ENCODE measurements at regions not wholly inside any gene's neighbourhood (a gene's known extent, or its start where the extent isn't known, plus 50 kb on each side); places are given as distances from the start of the nearest gene placed in this dataset.

- Histone ChIP-seq H4K20me1 (ENCODE audit: insufficient read depth, low read depth, low read length) (no peaks in the 10 kb centered on the region), H3K4me3 (ENCODE audit: low read length) (no peak overlapping the region), H3K27me3 (ENCODE audit: low read length) (no peaks in the 10 kb centered on the region), H3K36me3 (ENCODE audit: insufficient read depth, low read length) (no peaks in the 10 kb centered on the region), H3K4me1 (ENCODE audit: low read length) (no peaks in the 10 kb centered on the region), H3K9me2 (replicated peaks; ENCODE audit: insufficient read depth, low read length) (no peaks in the 10 kb centered on the region), H3K27ac (ENCODE audit: low read length) (no peak overlapping the region), H3K4me2 (ENCODE audit: low read depth, low read length, poor library complexity, severe bottlenecking) (no peak overlapping the region), H3K79me2 (ENCODE audit: low read length) (no peaks in the 10 kb centered on the region), H3K9ac (ENCODE audit: low read length) (no peak overlapping the region), H2AFZ (ENCODE audit: low read length) (no peak overlapping the region), H3K9me3 (ENCODE audit: low read length) (peaks cover 7% of the 10 kb centered on the region)
- DNase-seq: no peak
These were observed 816.4 kb downstream of the KCNT2 start for GRCh38 chr1:195791796-195792195.

DNA sequence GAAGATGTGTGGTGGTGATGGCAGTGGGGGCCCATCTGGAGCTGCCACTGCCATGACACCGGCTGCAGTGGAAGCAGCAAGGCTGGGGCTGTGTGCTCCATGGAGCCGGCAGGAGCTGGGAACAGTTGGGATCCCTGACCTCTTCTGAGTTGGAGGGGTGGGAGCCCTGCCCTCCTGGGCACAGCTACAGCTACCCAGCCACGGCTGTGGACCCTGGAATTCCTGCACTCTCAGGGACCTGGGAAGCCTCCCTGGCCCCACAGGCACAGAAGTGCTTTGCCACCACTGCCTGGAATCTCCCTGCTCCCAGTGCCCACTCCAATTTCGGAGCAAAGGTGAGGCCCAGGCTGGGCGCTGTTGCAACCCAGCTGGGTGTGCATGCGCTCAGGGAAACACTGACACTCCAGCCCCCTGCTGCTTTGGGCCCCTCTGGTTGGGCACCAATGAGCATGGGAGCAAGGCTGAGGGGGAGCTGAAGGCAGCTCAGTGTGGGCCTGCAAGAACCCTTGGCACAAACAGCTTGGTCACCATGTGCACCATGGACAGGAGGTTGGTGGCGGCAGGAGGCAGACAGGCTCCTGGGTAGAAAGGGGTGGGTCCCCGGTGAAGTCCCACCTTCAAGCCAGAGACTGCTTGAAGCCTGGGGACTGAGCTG is 817.6 kb downstream of the KCNT2 start:
- Histone ChIP-seq H3K4me1 (ENCODE audit: low read length) (no peaks in the 10 kb centered on the region), H4K20me1 (ENCODE audit: insufficient read depth, low read depth, low read length) (no peaks in the 10 kb centered on the region), H3K79me2 (ENCODE audit: low read length) (no peaks in the 10 kb centered on the region), H3K36me3 (ENCODE audit: insufficient read depth, low read length) (no peaks in the 10 kb centered on the region), H3K27ac (ENCODE audit: low read length) (no peak overlapping the region), H3K4me3 (ENCODE audit: low read length) (no peak overlapping the region), H2AFZ (ENCODE audit: low read length) (no peak overlapping the region), H3K27me3 (ENCODE audit: low read length) (no peaks in the 10 kb centered on the region), H3K9me2 (replicated peaks; ENCODE audit: insufficient read depth, low read length) (no peaks in the 10 kb centered on the region), H3K4me2 (ENCODE audit: low read depth, low read length, poor library complexity, severe bottlenecking) (no peak overlapping the region), H3K9me3 (ENCODE audit: low read length) (peaks cover 15% of the 10 kb centered on the region), H3K9ac (ENCODE audit: low read length) (no peak overlapping the region)
- DNase-seq: no peak

DNA sequence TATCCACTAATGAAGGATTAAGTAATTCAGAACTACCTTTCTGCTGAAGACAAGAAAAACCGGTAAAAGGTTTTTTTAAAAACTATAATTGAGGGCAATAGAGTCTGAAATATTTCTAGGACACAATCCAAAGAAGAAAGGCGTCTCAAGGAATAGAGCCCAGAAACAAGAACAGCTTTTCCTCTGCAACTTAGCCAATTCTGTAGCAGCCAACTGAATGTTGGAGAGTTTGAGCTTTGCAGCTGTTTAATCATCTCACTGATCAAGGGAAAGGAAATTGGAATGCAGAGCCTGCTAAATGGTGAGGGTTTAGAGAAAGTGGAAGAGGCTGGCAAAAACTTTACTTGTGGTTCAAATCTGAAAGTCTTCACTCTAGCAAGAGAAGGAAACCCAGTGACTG is 818.9 kb downstream of the KCNT2 start:
- Histone ChIP-seq H3K27ac (ENCODE audit: low read length) (no peak overlapping the region), H3K4me1 (ENCODE audit: low read length) (no peaks in the 10 kb centered on the region), H3K36me3 (ENCODE audit: insufficient read depth, low read length) (no peaks in the 10 kb centered on the region), H3K79me2 (ENCODE audit: low read length) (no peaks in the 10 kb centered on the region), H2AFZ (ENCODE audit: low read length) (no peak overlapping the region), H3K4me3 (ENCODE audit: low read length) (no peak overlapping the region), H3K9ac (ENCODE audit: low read length) (no peak overlapping the region), H3K27me3 (ENCODE audit: low read length) (no peaks in the 10 kb centered on the region), H3K4me2 (ENCODE audit: low read depth, low read length, poor library complexity, severe bottlenecking) (no peak overlapping the region), H3K9me2 (replicated peaks; ENCODE audit: insufficient read depth, low read length) (no peaks in the 10 kb centered on the region), H4K20me1 (ENCODE audit: insufficient read depth, low read depth, low read length) (no peaks in the 10 kb centered on the region), H3K9me3 (ENCODE audit: low read length) (peaks cover 12% of the 10 kb centered on the region)
- no peak for DNase-seq

DNA sequence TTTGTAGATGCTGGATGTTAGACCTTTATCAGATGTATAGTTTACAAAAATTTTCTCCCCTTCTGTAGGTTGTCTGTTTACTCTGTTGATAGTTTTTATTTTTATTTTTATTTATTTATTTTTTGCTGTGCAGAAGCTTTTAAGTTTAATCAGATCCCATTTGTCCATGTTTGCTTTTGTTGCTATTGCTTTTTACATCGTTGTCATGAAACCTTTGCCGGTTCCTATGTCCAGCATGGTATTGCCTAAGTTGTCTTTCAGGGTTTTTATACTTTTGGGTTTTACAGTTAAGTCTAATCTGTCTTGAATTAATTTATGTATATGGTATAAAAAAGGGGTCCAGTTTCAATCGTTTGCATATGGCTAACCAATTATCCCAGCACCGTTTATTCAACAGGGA is 819.5 kb downstream of the KCNT2 start:
- no peak for DNase-seq

GRCh38 chr1:195785830-195786229 is 822.4 kb downstream of the KCNT2 start:
- H3K4me3 ChIP-seq (ENCODE audit: low read length): no peak overlapping the region
- no peak overlapping the region for H3K9ac ChIP-seq (ENCODE audit: low read length)
- DNase-seq: no peak

More for the DNA sequence above, 819.5 kb downstream of the KCNT2 start:
- no peaks in the 10 kb centered on the region for H3K27me3 ChIP-seq (ENCODE audit: low read length)
- no peaks in the 10 kb centered on the region for H3K79me2 ChIP-seq (ENCODE audit: low read length)
- no peaks in the 10 kb centered on the region for H3K4me1 ChIP-seq (ENCODE audit: low read length)
- no peaks in the 10 kb centered on the region for H4K20me1 ChIP-seq (ENCODE audit: insufficient read depth, low read depth, low read length)
- no peaks in the 10 kb centered on the region for H3K36me3 ChIP-seq (ENCODE audit: insufficient read depth, low read length)
- no peak overlapping the region for H3K9ac ChIP-seq (ENCODE audit: low read length)
- no peak overlapping the region for H3K4me2 ChIP-seq (ENCODE audit: low read depth, low read length, poor library complexity, severe bottlenecking)
- H2AFZ ChIP-seq (ENCODE audit: low read length): no peak overlapping the region
- no peak overlapping the region for H3K27ac ChIP-seq (ENCODE audit: low read length)
- no peaks in the 10 kb centered on the region for H3K9me2 ChIP-seq (replicated peaks; ENCODE audit: insufficient read depth, low read length)
- H3K9me3 ChIP-seq (ENCODE audit: low read length): peaks cover 12% of the 10 kb centered on the region
- no peak overlapping the region for H3K4me3 ChIP-seq (ENCODE audit: low read length)

DNA sequence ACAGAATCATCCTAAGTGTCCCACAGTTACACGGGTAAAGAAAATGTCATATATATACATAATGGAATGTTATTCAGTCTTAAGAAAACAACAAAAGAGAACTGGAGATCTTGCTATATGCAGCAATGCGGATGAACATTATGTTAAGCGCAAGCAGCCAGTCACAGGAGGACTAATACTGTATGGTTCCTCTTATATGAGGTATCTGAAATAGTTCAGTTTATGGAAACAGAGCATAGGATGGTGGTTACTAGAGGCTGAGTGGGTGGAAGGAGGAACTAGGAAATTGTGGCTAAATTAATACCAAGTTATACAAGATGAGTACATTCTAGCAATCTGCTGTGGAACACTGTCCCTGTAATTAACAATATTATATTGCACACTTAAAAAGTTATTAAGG is 834.3 kb downstream of the KCNT2 start:
- Histone ChIP-seq H3K9me3 (ENCODE audit: low read length) (peaks cover 17% of the 10 kb centered on the region), H3K36me3 (ENCODE audit: insufficient read depth, low read length) (no peaks in the 10 kb centered on the region), H3K9me2 (replicated peaks; ENCODE audit: insufficient read depth, low read length) (0 out of 2 replicates have a peak, but pooled peaks cover 3% of the 10 kb centered on the region), H3K27me3 (ENCODE audit: low read length) (no peaks in the 10 kb centered on the region), H3K4me3 (ENCODE audit: low read length) (no peak overlapping the region), H3K4me1 (ENCODE audit: low read length) (no peaks in the 10 kb centered on the region), H3K27ac (ENCODE audit: low read length) (no peak overlapping the region), H4K20me1 (ENCODE audit: insufficient read depth, low read depth, low read length) (no peaks in the 10 kb centered on the region), H3K9ac (ENCODE audit: low read length) (no peak overlapping the region), H2AFZ (ENCODE audit: low read length) (no peak overlapping the region), H3K79me2 (ENCODE audit: low read length) (no peaks in the 10 kb centered on the region), H3K4me2 (ENCODE audit: low read depth, low read length, poor library complexity, severe bottlenecking) (no peak overlapping the region)
- no peak for DNase-seq

More at GRCh38 chr1:195785830-195786229, 822.4 kb downstream of the KCNT2 start:
- H3K79me2 ChIP-seq (ENCODE audit: low read length): no peaks in the 10 kb centered on the region
- H3K4me1 ChIP-seq (ENCODE audit: low read length): no peaks in the 10 kb centered on the region
- H3K36me3 ChIP-seq (ENCODE audit: insufficient read depth, low read length): no peaks in the 10 kb centered on the region
- H3K9me2 ChIP-seq (replicated peaks; ENCODE audit: insufficient read depth, low read length): no peaks in the 10 kb centered on the region
- no peak overlapping the region for H3K27ac ChIP-seq (ENCODE audit: low read length)
- H3K9me3 ChIP-seq (ENCODE audit: low read length): peaks cover 12% of the 10 kb centered on the region
- no peak overlapping the region for H3K4me2 ChIP-seq (ENCODE audit: low read depth, low read length, poor library complexity, severe bottlenecking)
- H4K20me1 ChIP-seq (ENCODE audit: insufficient read depth, low read depth, low read length): no peaks in the 10 kb centered on the region
- no peaks in the 10 kb centered on the region for H3K27me3 ChIP-seq (ENCODE audit: low read length)
- H2AFZ ChIP-seq (ENCODE audit: low read length): no peak overlapping the region

DNA sequence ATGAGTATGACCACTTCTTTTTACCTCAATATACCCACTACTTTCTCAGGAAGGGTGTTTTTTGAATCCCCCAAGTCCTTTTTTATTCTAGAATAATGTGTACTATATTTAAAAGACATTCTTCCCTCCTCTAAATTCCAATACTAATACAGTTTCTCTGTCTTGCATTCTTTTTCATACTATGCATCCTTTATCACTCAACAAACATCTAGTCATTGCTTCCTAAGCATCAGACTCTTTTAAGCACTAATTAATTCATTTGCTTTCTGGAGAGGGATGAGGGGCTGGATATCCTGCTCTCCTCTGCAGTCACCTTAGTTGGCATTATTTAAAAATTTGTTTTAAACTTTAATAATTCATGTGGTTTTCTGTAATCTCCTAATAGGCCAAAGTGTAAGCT is 838.8 kb downstream of the KCNT2 start:
- no peaks in the 10 kb centered on the region for H3K9me2 ChIP-seq (replicated peaks; ENCODE audit: insufficient read depth, low read length)
- H2AFZ ChIP-seq (ENCODE audit: low read length): no peak overlapping the region
- H3K4me3 ChIP-seq (ENCODE audit: low read length): no peak overlapping the region
- H3K9ac ChIP-seq (ENCODE audit: low read length): no peak overlapping the region
- H3K4me2 ChIP-seq (ENCODE audit: low read depth, low read length, poor library complexity, severe bottlenecking): no peak overlapping the region
- H3K27me3 ChIP-seq (ENCODE audit: low read length): no peaks in the 10 kb centered on the region
- H3K27ac ChIP-seq (ENCODE audit: low read length): no peak overlapping the region
- no peak for DNase-seq
- no peaks in the 10 kb centered on the region for H3K4me1 ChIP-seq (ENCODE audit: low read length)
- H3K9me3 ChIP-seq (ENCODE audit: low read length): peaks cover 24% of the 10 kb centered on the region
- H3K79me2 ChIP-seq (ENCODE audit: low read length): no peaks in the 10 kb centered on the region
- no peaks in the 10 kb centered on the region for H3K36me3 ChIP-seq (ENCODE audit: insufficient read depth, low read length)
- no peaks in the 10 kb centered on the region for H4K20me1 ChIP-seq (ENCODE audit: insufficient read depth, low read depth, low read length)

DNA sequence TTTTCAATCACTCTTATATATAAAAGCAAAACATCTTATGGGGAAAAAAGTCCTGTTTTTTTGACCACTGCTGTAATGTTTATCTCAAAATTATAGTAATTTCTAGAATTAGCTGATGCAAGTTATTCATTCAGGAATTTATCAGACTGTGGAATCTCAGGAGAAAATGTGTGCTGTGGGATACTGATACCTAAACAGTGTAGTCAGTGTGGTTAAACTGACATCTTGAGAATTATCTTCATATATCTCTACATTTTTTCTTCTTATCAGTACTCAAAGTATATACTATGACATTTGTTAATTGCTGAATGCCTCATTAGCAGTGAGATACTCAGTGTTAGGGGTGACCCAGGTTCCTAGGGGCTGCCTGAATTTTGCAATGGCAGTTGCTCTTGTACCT is 839.3 kb downstream of the KCNT2 start:
- H3K36me3 ChIP-seq (ENCODE audit: insufficient read depth, low read length): no peaks in the 10 kb centered on the region
- no peaks in the 10 kb centered on the region for H3K27me3 ChIP-seq (ENCODE audit: low read length)
- peaks cover 22% of the 10 kb centered on the region for H3K9me3 ChIP-seq (ENCODE audit: low read length)
- H2AFZ ChIP-seq (ENCODE audit: low read length): no peak overlapping the region
- H3K4me3 ChIP-seq (ENCODE audit: low read length): no peak overlapping the region
- H3K79me2 ChIP-seq (ENCODE audit: low read length): no peaks in the 10 kb centered on the region
- H3K27ac ChIP-seq (ENCODE audit: low read length): no peak overlapping the region
- no peaks in the 10 kb centered on the region for H4K20me1 ChIP-seq (ENCODE audit: insufficient read depth, low read depth, low read length)
- DNase-seq: no peak
- no peak overlapping the region for H3K4me2 ChIP-seq (ENCODE audit: low read depth, low read length, poor library complexity, severe bottlenecking)
- no peaks in the 10 kb centered on the region for H3K9me2 ChIP-seq (replicated peaks; ENCODE audit: insufficient read depth, low read length)
- no peak overlapping the region for H3K9ac ChIP-seq (ENCODE audit: low read length)
- H3K4me1 ChIP-seq (ENCODE audit: low read length): no peaks in the 10 kb centered on the region

Measured in Karpas-422 (cell line).